Heart right ventricle (tissue), 16 donors: ENCODE measurements at regions not wholly inside any gene's neighbourhood (a gene's known extent, or its start where the extent isn't known, plus 50 kb on each side); places are given as distances from the start of the nearest gene placed in this dataset.

Source experiments
- ATAC-seq, 8 donors: fragments of 200-7000 bp; cut with Tn5 transposase; one replicate each; pipeline ENCODE4 v1.9.1; 2020; ENCODE audit warnings: mild to moderate bottlenecking in 8 of 8, moderate library complexity in 8 of 8, moderate number of reproducible peaks in 1 of 8
- DNase-seq, 2 donors: peaks; one replicate each; pipeline ENCODE4 v3.0.0-alpha.2; 2020
- H3K27ac ChIP-seq, 10 donors: fragments of 200-600 bp; sonication (generic) in 2 of 10; one replicate each; pipeline versions ENCODE4 v1.5.0 to v1.8.0; 2020 to 2022; ENCODE audit warnings: mild to moderate bottlenecking in 3 of 10
- H3K27me3 ChIP-seq, 7 donors: fragments of 200-600 bp; one replicate each; pipeline ENCODE4 v1.8.0; 2021 to 2022; ENCODE audit warnings: mild to moderate bottlenecking in 2 of 7
- H3K36me3 ChIP-seq, 9 donors: fragments of 200-600 bp; sonication (generic) in 1 of 9; one replicate each; pipeline versions ENCODE4 v1.5.0 to v1.8.0; 2020 to 2022; ENCODE audit warnings: mild to moderate bottlenecking in 2 of 9
- H3K4me1 ChIP-seq, 9 donors: fragments of 200-600 bp; sonication (generic) in 1 of 9; one replicate each; pipeline versions ENCODE4 v1.5.0 to v1.8.0; 2020 to 2022; ENCODE audit warnings: mild to moderate bottlenecking in 4 of 9
- H3K4me3 ChIP-seq, 10 donors: fragments of 200-600 bp; sonication (generic) in 2 of 10; one replicate each; pipeline versions ENCODE4 v1.5.0 to v1.8.0; 2020 to 2022; ENCODE audit warnings: mild to moderate bottlenecking in 7 of 10, moderate library complexity in 2 of 10
- H3K9me3 ChIP-seq, 11 donors: fragments of 200-600 bp in 10 of 11; sonication (generic) in 2 of 11; one replicate each; pipeline versions ENCODE4 v1.5.0 to v1.8.0; 2013 to 2022; ENCODE audit warnings: mild to moderate bottlenecking in 2 of 11, control low read depth in 1 of 11, moderate library complexity in 1 of 11
- CTCF ChIP-seq, 9 donors: fragments of 200-600 bp; sonication (generic) in 2 of 9; IDR thresholded peaks; one replicate each; pipeline versions ENCODE4 v1.5.0 to v1.8.0; 2021 to 2022; ENCODE audit warnings: antibody characterized with exemption in 9 of 9, mild to moderate bottlenecking in 5 of 9, moderate library complexity in 1 of 9
- WGBS, 2 donors: extraction: QIAGEN DNeasy Blood & Tissue Kit; methylation state at CpG; one replicate each; pipeline ENCODE4 v1.1.7; 2013; ENCODE audit warnings: inconsistent platforms in 1 of 2; 5-methylcytosine and 5-hydroxymethylcytosine counted together
- intact Hi-C, 10 donors: fragments of 100-400 bp; cut with DNase I; formaldehyde crosslinking; loops; one replicate each; pipeline versions ENCODE4 v1.11.1 to v1.14.2; 2022
- donor health status: Arrhythmogenic right ventricular cardiomyopathy.
- donor health status: ischemic (EF 13 %, LVEDD 7.1; RV severe dilation, severe dysfunction).
- donor health status: healthy with polysubstance abuse.
- donor health status: DM: no; HTN: yes; CAD: no.
- donor health status: DM: no; HTN: no; CAD: no.
- donor health status: ischemic (EF 25% LVEDD 6.9; RV normal size, moderate dysfunction).
- donor health status: ischemic (EF 25% LVEDD 5.7; RV mildly dilated, moderate dysfunction).
- donor health status: healthy.
- donor health status: DM: yes; HTN: yes; CAD: no.
- donor health status: Ischemic cardiomyopathy.
- donor health status: ischemic (EF 35%, LVEDD 5.7; RV mildly dilated, moderate dysfunction).
- donor health status: nonischemic (EF 11% LVEDD 7.7; RV severe dilation, severe dysfunction).
- donor health status: DM: yes; HTN: yes; CAD: no.
- donor health status: PGD.
- donor health status: ischemic (EF 29% LVEDD 5.4; RV normal size, mild dysfunction).
- donor health status: nonischemic (EF 23%, LVEDD 6.1; RV moderate dilation, normal function).

GRCh38 chr12:107518868-107519267 is 166.7 kb upstream of the PWP1 start:
- H3K27me3 ChIP-seq: no peaks in the 10 kb centered on the region
- ATAC-seq: no peak
- H3K4me1 ChIP-seq: peaks cover 0 to 16% (median 0%) of the 10 kb centered on the region in 9 donors
- intact Hi-C loops: no loop called here
- TF ChIP-seq CTCF (IDR thresholded peaks at IDR 0.05): no peak
- peaks cover 0 to 9% (median 0%) of the 10 kb centered on the region in 11 donors for H3K9me3 ChIP-seq
- H3K27ac ChIP-seq: no peak overlapping the region
- DNase-seq: no peak
- H3K36me3 ChIP-seq: no peaks in the 10 kb centered on the region
- H3K4me3 ChIP-seq: no peak overlapping the region
- WGBS, 2 donors: 86 to 93% methylated on average over 4 of the region's 4 CpGs

GRCh38 chr12:107519906-107520859 is 165.4 kb upstream of the PWP1 start:
- no peak overlapping the region for H3K27ac ChIP-seq
- no peaks in the 10 kb centered on the region for H3K36me3 ChIP-seq
- WGBS, 2 donors: 78 to 84% methylated on average over 19 of the region's 19 CpGs
- TF ChIP-seq CTCF (IDR thresholded peaks at IDR 0.05): no peak
- no peak for ATAC-seq
- peaks cover 0 to 10% (median 0%) of the 10 kb centered on the region in 9 donors for H3K4me1 ChIP-seq
- DNase-seq: no peak
- no peaks in the 10 kb centered on the region for H3K27me3 ChIP-seq
- peaks cover 0 to 9% (median 0%) of the 10 kb centered on the region in 11 donors for H3K9me3 ChIP-seq
- intact Hi-C loops: no loop called here
- no peak overlapping the region for H3K4me3 ChIP-seq

- no peak for TF ChIP-seq CTCF (IDR thresholded peaks at IDR 0.05)
- no peak overlapping the region for H3K4me3 ChIP-seq
- H3K27me3 ChIP-seq: no peaks in the 10 kb centered on the region
- ATAC-seq: no peak
- H3K4me1 ChIP-seq: no peaks in the 10 kb centered on the region
- DNase-seq: no peak
- peaks cover 0 to 9% (median 0%) of the 10 kb centered on the region in 11 donors for H3K9me3 ChIP-seq
- intact Hi-C loops: no loop called here
- H3K27ac ChIP-seq: no peak overlapping the region
- no peaks in the 10 kb centered on the region for H3K36me3 ChIP-seq
- WGBS, 2 donors: 93% methylated on average over 3 of the region's 3 CpGs
Measured at GRCh38 chr12:107521826-107522355, 163.7 kb upstream of the PWP1 start.

- no peaks in the 10 kb centered on the region for H3K4me1 ChIP-seq
- no peaks in the 10 kb centered on the region for H3K36me3 ChIP-seq
- H3K27me3 ChIP-seq: no peaks in the 10 kb centered on the region
- intact Hi-C loops: no loop called here
- ATAC-seq (no peak), DNase-seq (no peak)
- 57 to 63% methylated on average over 3 of the region's 3 CpGs for WGBS, 2 donors
- TF ChIP-seq CTCF (IDR thresholded peaks at IDR 0.05): peak in 2 of 9 donors; percentile 7 to 15
- H3K9me3 ChIP-seq: peaks cover 0 to 9% (median 0%) of the 10 kb centered on the region in 11 donors
- H3K27ac ChIP-seq: no peak overlapping the region
- no peak overlapping the region for H3K4me3 ChIP-seq
Measured at GRCh38 chr12:107522692-107523477, 162.7 kb upstream of the PWP1 start.
